Skin epidermis (tissue), 12 donors: ENCODE measurements at regions not wholly inside any gene's neighbourhood (a gene's known extent, or its start where the extent isn't known, plus 50 kb on each side); places are given as distances from the start of the nearest gene placed in this dataset.

ENCODE experiments used
- H3K27ac ChIP-seq, 21 experiments: fragments of 200-600 bp; sonication (generic) in 11 of 21; one replicate each; pipeline ENCODE4 v1.5.0; 2020; ENCODE audit warnings: mild to moderate bottlenecking in 3 of 21, inconsistent platforms in 2 of 21, moderate library complexity in 2 of 21
- H3K4me3 ChIP-seq, 7 experiments: fragments of 200-600 bp; sonication (generic) in 2 of 7; one replicate each; pipeline ENCODE4 v1.5.0; 2020; ENCODE audit warnings: inconsistent platforms in 2 of 7, mild to moderate bottlenecking in 2 of 7, moderate library complexity in 1 of 7

GRCh38 chr10:89937494-89937893, 236.1 kb downstream of the KIF20B start:
- Histone ChIP-seq H3K4me3 (no peak overlapping the region), H3K27ac (no peak overlapping the region)

GRCh38 chr10:89940076-89940475, 238.7 kb downstream of the KIF20B start:
- Histone ChIP-seq H3K27ac (no peak overlapping the region), H3K4me3 (no peak overlapping the region)

GRCh38 chr10:89942217-89942616, 240.8 kb downstream of the KIF20B start:
- Histone ChIP-seq H3K4me3 (no peak overlapping the region), H3K27ac (no peak overlapping the region)

GRCh38 chr10:89944138-89944537, 242.7 kb downstream of the KIF20B start:
- H3K27ac ChIP-seq = no peak overlapping the region

GRCh38 chr10:89946106-89946505, 244.7 kb downstream of the KIF20B start:
- no peak overlapping the region for H3K27ac ChIP-seq
- no peak overlapping the region for H3K4me3 ChIP-seq

More at GRCh38 chr10:89944138-89944537, 242.7 kb downstream of the KIF20B start:
- no peak overlapping the region for H3K4me3 ChIP-seq

- Histone ChIP-seq H3K27ac (no peak overlapping the region), H3K4me3 (no peak overlapping the region)
Measured at GRCh38 chr10:89949496-89949895, 248.1 kb downstream of the KIF20B start.

- Histone ChIP-seq H3K4me3 (no peak overlapping the region), H3K27ac (no peak overlapping the region)
Measured at GRCh38 chr10:89952325-89952724, 250.9 kb downstream of the KIF20B start.

- H3K4me3 ChIP-seq = no peak overlapping the region
- H3K27ac ChIP-seq = no peak overlapping the region
Measured at GRCh38 chr10:89952751-89953150, 251.4 kb downstream of the KIF20B start.

- Histone ChIP-seq H3K27ac (no peak overlapping the region), H3K4me3 (no peak overlapping the region)
Measured at GRCh38 chr10:89954061-89954460, 252.7 kb downstream of the KIF20B start.

GRCh38 chr10:89954787-89955566, 253.6 kb downstream of the KIF20B start:
- no peak overlapping the region for H3K27ac ChIP-seq
- H3K4me3 ChIP-seq = no peak overlapping the region

- H3K27ac ChIP-seq = no peak overlapping the region
- H3K4me3 ChIP-seq = no peak overlapping the region
Measured at GRCh38 chr10:89959433-89960110, 258.2 kb downstream of the KIF20B start.

GRCh38 chr10:89963451-89964102, 262.2 kb downstream of the KIF20B start:
- H3K27ac ChIP-seq = no peak overlapping the region
- no peak overlapping the region for H3K4me3 ChIP-seq

GRCh38 chr10:89966211-89966610, 264.8 kb downstream of the KIF20B start:
- Histone ChIP-seq H3K4me3 (no peak overlapping the region), H3K27ac (no peak overlapping the region)

- no peak overlapping the region for H3K4me3 ChIP-seq
- H3K27ac ChIP-seq = no peak overlapping the region
Measured at GRCh38 chr10:89973326-89973725, 271.9 kb downstream of the KIF20B start.

GRCh38 chr10:89975071-89975470, 273.7 kb downstream of the KIF20B start:
- Histone ChIP-seq H3K27ac (no peak overlapping the region), H3K4me3 (no peak overlapping the region)

GRCh38 chr10:89975771-89976170, 274.4 kb downstream of the KIF20B start:
- Histone ChIP-seq H3K27ac (no peak overlapping the region), H3K4me3 (no peak overlapping the region)

GRCh38 chr10:89978081-89978480, 276.7 kb downstream of the KIF20B start:
- no peak overlapping the region for H3K4me3 ChIP-seq
- no peak overlapping the region for H3K27ac ChIP-seq

- Histone ChIP-seq H3K4me3 (no peak overlapping the region), H3K27ac (no peak overlapping the region)
Measured at GRCh38 chr10:89979726-89980125, 278.3 kb downstream of the KIF20B start.

GRCh38 chr10:89980166-89980565, 278.8 kb downstream of the KIF20B start:
- H3K27ac ChIP-seq = no peak overlapping the region

GRCh38 chr10:89981891-89982290, 280.5 kb downstream of the KIF20B start:
- Histone ChIP-seq H3K27ac (no peak overlapping the region), H3K4me3 (no peak overlapping the region)

More at GRCh38 chr10:89980166-89980565, 278.8 kb downstream of the KIF20B start:
- H3K4me3 ChIP-seq = no peak overlapping the region

- Histone ChIP-seq H3K27ac (no peak overlapping the region), H3K4me3 (no peak overlapping the region)
Measured at GRCh38 chr10:89985446-89985845, 284.1 kb downstream of the KIF20B start.
